K562 (cell line): ENCODE measurements at regions not wholly inside any gene's neighbourhood (a gene's known extent, or its start where the extent isn't known, plus 50 kb on each side); places are given as distances from the start of the nearest gene placed in this dataset.

Experiments
- ATAC-seq: fragments of 200-7000 bp; cut with Tn5 transposase; 3 replicates; pipeline ENCODE4 v1.9.1; 2020; ENCODE audit warnings: moderate library complexity
- BruUV-seq: library from RNA; stranded (reverse); fragments of 400-500 nt; replicated peaks from 2 replicates; lab custom pipeline; 2021; lab: Mats Ljungman, UMichigan
- CTCF ChIA-PET: fragments of 300-600 bp; formaldehyde crosslinking; extraction: SDS; loops from one replicate; lab custom pipeline; 2021; ENCODE audit warnings: low intra/inter-chr PET ratio; lab: Yijun Ruan, JAX
- POLR2A ChIA-PET: fragments of 300-600, 350-650 bp; sonication (Branson Sonifier 250); formaldehyde crosslinking; extraction: SDS; loops from one replicate; lab custom pipeline; 2021; ENCODE audit warnings: antibody characterized with exemption, inconsistent platforms; lab: Yijun Ruan, JAX
- DNase-seq, 4 experiments: peaks; one replicate each; pipeline versions ENCODE4 v3.0.0 to v3.0.0-alpha.2; 2011 to 2018; ENCODE audit warnings: low spot score in 3 of 4, mixed read lengths in 3 of 4; ENCODE audit errors: extremely low read depth in 1 of 4
- FAIRE-seq: peaks from 2 replicates; lab custom pipeline; 2011; peaks lifted over from hg19 to GRCh38; lab: Jason Lieb, UNC
- H2AFZ ChIP-seq: 2 replicates; pipeline ENCODE4 v1.6.0; 2011; ENCODE audit warnings: low read depth, low read length, control low read depth, inconsistent platforms
- H3K27ac ChIP-seq: fragments of 200-600 bp; 3 replicates; pipeline ENCODE4 v1.8.0; 2011; ENCODE audit warnings: low read depth, mild to moderate bottlenecking, control low read depth, inconsistent platforms, low read length, moderate library complexity, mixed read lengths; ENCODE audit errors: extremely low read depth
- H3K27me3 ChIP-seq, 2 experiments: fragments of 300-600 bp in 1 of 2; 2 replicates in 1 of 2; 3 replicates in 1 of 2; pipeline versions ENCODE4 v1.6.0 to v1.8.0; 2011; ENCODE audit warnings: inconsistent platforms in 2 of 2, low read length in 2 of 2, mild to moderate bottlenecking in 1 of 2, mixed read lengths in 1 of 2, moderate library complexity in 1 of 2; ENCODE audit not compliant: control insufficient read depth in 2 of 2, insufficient read depth in 2 of 2
- H3K36me3 ChIP-seq: fragments of 300-600 bp; 3 replicates; pipeline ENCODE4 v1.8.0; 2011; ENCODE audit warnings: mild to moderate bottlenecking, low read length, inconsistent platforms; ENCODE audit not compliant: control insufficient read depth, insufficient read depth
- H3K4me1 ChIP-seq, 2 experiments: fragments of 200-600 bp in 1 of 2; replicated peaks in 1 of 2; 2 replicates in 1 of 2; 3 replicates in 1 of 2; pipeline versions ENCODE4 v1.5.1 to v1.8.0; 2011; ENCODE audit warnings: inconsistent platforms in 2 of 2, low read length in 2 of 2, mild to moderate bottlenecking in 1 of 2, mixed read lengths in 1 of 2, moderate library complexity in 1 of 2; ENCODE audit not compliant: control insufficient read depth in 2 of 2, insufficient read depth in 2 of 2
- H3K4me2 ChIP-seq: 2 replicates; pipeline ENCODE4 v1.6.1; 2011; ENCODE audit warnings: low read length, control low read depth, inconsistent platforms, mixed read lengths; ENCODE audit not compliant: insufficient read depth
- H3K4me3 ChIP-seq: fragments of 200-600 bp; sonication (generic), shearing (Covaris generic); 2 replicates; pipeline ENCODE4 v1.5.1; 2016; ENCODE audit warnings: control low read depth, inconsistent platforms
- H3K79me2 ChIP-seq: fragments of 200-600 bp; 3 replicates; pipeline ENCODE4 v1.8.0; 2011; ENCODE audit warnings: low read length, inconsistent platforms; ENCODE audit not compliant: control insufficient read depth, insufficient read depth
- H3K9ac ChIP-seq, 2 experiments: 2 replicates each; pipeline versions ENCODE4 v1.6.0 to v1.6.1; 2011; ENCODE audit warnings: low read depth in 2 of 2, low read length in 2 of 2, control low read depth in 1 of 2, inconsistent platforms in 1 of 2, mild to moderate bottlenecking in 1 of 2, mixed read lengths in 1 of 2; ENCODE audit not compliant: insufficient read depth in 1 of 2
- H3K9me1 ChIP-seq: one replicate; pipeline ENCODE4 v1.6.0; 2011; ENCODE audit warnings: inconsistent platforms, mild to moderate bottlenecking, low read length, moderate library complexity; ENCODE audit not compliant: control insufficient read depth, insufficient read depth
- H3K9me3 ChIP-seq: replicated peaks from 2 replicates; pipeline ENCODE4 v1.5.1; 2011; ENCODE audit warnings: low read depth, low read length, inconsistent platforms; ENCODE audit not compliant: control insufficient read depth, insufficient read depth
- H4K20me1 ChIP-seq: replicated peaks from 2 replicates; pipeline ENCODE4 v1.6.1; 2011; ENCODE audit warnings: low read length, inconsistent platforms, mixed read lengths; ENCODE audit not compliant: control insufficient read depth, insufficient read depth
- CTCF ChIP-seq, 3 experiments: IDR thresholded peaks in 2 of 3; conservative IDR thresholded peaks in 1 of 3; 2 replicates each; pipeline ENCODE4 v1.5.1; 2011 to 2012; ENCODE audit warnings: low read length in 3 of 3, mild to moderate bottlenecking in 3 of 3, control low read depth in 2 of 3, improper control_type of control experiment in 1 of 3, inconsistent platforms in 1 of 3, low read depth in 1 of 3, mixed read lengths in 1 of 3, moderate library complexity in 1 of 3; ENCODE audit not compliant: insufficient read depth in 2 of 3
- GTF2A2 ChIP-seq: IDR thresholded peaks from 2 replicates; pipeline ENCODE4 v1.6.1; 2016; ENCODE audit warnings: mild to moderate bottlenecking, missing genetic modification characterization, missing compliant biosample characterization
- HMGN3 ChIP-seq: IDR thresholded peaks from 2 replicates; pipeline ENCODE4 v1.6.1; 2011; ENCODE audit warnings: borderline replicate concordance, low read depth, mild to moderate bottlenecking, mixed read lengths, low read length; ENCODE audit not compliant: insufficient read length; ENCODE audit errors: extremely low read depth
- NRF1 ChIP-seq, 2 experiments: fragments of 450-650 bp; IDR thresholded peaks in 1 of 2; conservative IDR thresholded peaks in 1 of 2; 2 replicates each; pipeline ENCODE4 v1.6.1; 2014; ENCODE audit warnings: mild to moderate bottlenecking in 2 of 2
- PHF8 ChIP-seq: fragments of 200-600 bp; sonication (generic); IDR thresholded peaks from 2 replicates; pipeline ENCODE4 v1.6.1; 2012; ENCODE audit warnings: mixed run types, mild to moderate bottlenecking, inconsistent platforms, low read length, moderate library complexity, borderline replicate concordance
- PHTF2 ChIP-seq: fragments of 250-450 bp; sonication (Bioruptor Pico); IDR thresholded peaks from 2 replicates; pipeline ENCODE4 v1.5.0; 2021; ENCODE audit warnings: mild to moderate bottlenecking
- RAD21 ChIP-seq, 2 experiments: fragments of 250-450 bp in 1 of 2; fragments of 450-650 bp in 1 of 2; sonication (Bioruptor Pico) in 1 of 2; formaldehyde crosslinking in 1 of 2; IDR thresholded peaks in 1 of 2; conservative IDR thresholded peaks in 1 of 2; 2 replicates each; pipeline versions ENCODE4 v1.4.0 to v1.8.0; 2020 to 2022; ENCODE audit warnings: mild to moderate bottlenecking in 2 of 2, moderate library complexity in 1 of 2
- SAP30 ChIP-seq: fragments of 200-600 bp; sonication (generic); IDR thresholded peaks from 2 replicates; pipeline ENCODE4 v1.6.1; 2012; ENCODE audit warnings: borderline replicate concordance, low read depth, mild to moderate bottlenecking, moderate library complexity, low read length, control low read depth, inconsistent platforms; ENCODE audit not compliant: insufficient read depth, poor library complexity, severe bottlenecking
- SIN3B ChIP-seq: fragments of 450-650 bp; IDR thresholded peaks from 2 replicates; pipeline ENCODE4 v1.6.1; 2017; ENCODE audit warnings: low read depth, mild to moderate bottlenecking, moderate library complexity
- SNAPC5 ChIP-seq: fragments of 250-450 bp; sonication (Bioruptor Pico); IDR thresholded peaks from 2 replicates; pipeline ENCODE4 v1.8.0; 2021; ENCODE audit warnings: moderate library complexity, mild to moderate bottlenecking, inconsistent platforms
- ZNF263 ChIP-seq: sonication (generic); formaldehyde crosslinking; IDR thresholded peaks from 2 replicates; pipeline ENCODE4 v1.8.0; 2022; ENCODE audit warnings: mild to moderate bottlenecking, missing genetic modification reagents, borderline replicate concordance
- WGBS: fragments of 100-300 bp; shearing (Covaris generic); methylation state at CpG from one replicate; pipeline ENCODE4 v1.1.6; 2016; ENCODE audit warnings: low coverage, mixed read lengths; ENCODE audit not compliant: insufficient coverage; ENCODE audit errors: missing lambda C conversion rate; 5-methylcytosine and 5-hydroxymethylcytosine counted together
- in situ Hi-C: fragments of 300-500 bp; cut with MboI; formaldehyde crosslinking; loops from 4 replicates; pipeline ENCODE4 v1.15.0; 2018; ENCODE audit warnings: inconsistent platforms, mixed read lengths
- intact Hi-C: fragments of 100-400 bp; cut with micrococcal nuclease; formaldehyde crosslinking; loops from 2 replicates; pipeline ENCODE4 v1.14.2; 2022
- TF ChIP-seq, protein P1 (sequence below): IDR thresholded peaks from 2 replicates; pipeline ENCODE4 v1.6.1; 2011; ENCODE audit not compliant: insufficient read length; ENCODE audit errors: extremely low read depth

DNA sequence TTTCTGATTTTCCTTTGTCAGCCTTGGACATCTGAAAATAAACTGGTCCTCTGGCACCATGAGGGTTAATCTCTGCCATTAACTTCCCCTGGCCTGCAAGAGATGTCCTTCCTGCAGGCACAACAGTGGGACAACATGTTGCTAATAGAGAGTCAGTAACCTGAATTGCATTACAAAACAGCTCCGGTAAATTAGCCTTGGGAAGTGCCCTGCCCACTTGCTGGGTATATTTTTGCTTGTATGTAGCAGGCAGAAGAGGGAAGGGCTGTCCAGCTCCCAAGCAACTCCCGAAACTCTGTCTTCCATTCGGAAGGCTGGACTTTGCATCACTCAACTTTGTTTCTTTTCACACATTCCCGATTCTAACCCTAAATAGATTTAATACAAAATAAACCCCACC lies 104.4 kb upstream of the ATP8B1 start (continued):
- TF ChIP-seq SAP30 (no peak), HMGN3 (no peak)

DNA sequence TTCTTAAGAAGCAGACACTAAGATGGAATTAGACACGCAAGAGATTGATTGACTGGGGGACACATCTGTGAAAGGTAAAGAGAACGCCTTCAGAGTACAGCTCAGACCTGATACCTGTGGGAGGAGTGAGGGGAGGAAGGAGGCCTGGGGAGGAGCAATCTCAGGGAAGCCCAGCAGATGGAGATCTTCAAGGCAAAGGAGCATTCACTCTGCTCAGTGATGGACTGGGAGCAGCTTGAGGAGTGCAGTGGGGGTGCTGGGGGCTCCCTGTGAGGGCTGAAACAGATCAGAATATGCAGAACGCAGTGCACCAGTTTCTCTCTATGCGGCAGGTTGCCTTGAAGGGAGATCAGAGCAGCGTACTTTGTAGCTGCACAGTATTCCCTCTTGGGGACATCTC lies 103.7 kb upstream of the ATP8B1 start:
- intact Hi-C loops (no loop called here), in situ Hi-C loops (no loop called here)
- no TSS peak for BruUV-seq
- no peak overlapping the region for H3K4me3 ChIP-seq
- no peaks in the 10 kb centered on the region for H3K36me3 ChIP-seq
- FAIRE-seq: no peak
- H2AFZ ChIP-seq: no peak overlapping the region
- peak in 2 of 4 experiments; percentile 13 to 15 for DNase-seq
- H3K27ac ChIP-seq: no peak overlapping the region
- peaks cover 0 to 10% of the 10 kb centered on the region in 2 experiments; a peak in 4 of 5 replicates for H3K27me3 ChIP-seq
- WGBS: 5% methylated on average over 4 of the region's 5 CpGs
- POLR2A ChIA-PET: interaction anchor here (0.6 to 1.0 kb wide), 2 partner anchors 227 to 349 kb away, joined by 3 read pairs; no protein-coding TSS in a partner anchor
- H3K9me3 ChIP-seq: no peaks in the 10 kb centered on the region
- no peaks in the 10 kb centered on the region; a peak in 1 of 5 replicates for H3K4me1 ChIP-seq
- H3K9ac ChIP-seq: no peak overlapping the region
- no peaks in the 10 kb centered on the region for H3K9me1 ChIP-seq
- TF ChIP-seq RAD21 (CRISPR knock-in tag; conservative IDR thresholded peaks at IDR 0.05 in 1 of 2, IDR thresholded peaks at IDR 0.05 in 1 of 2) (peak in 1 of 2 experiments; percentile 26; a peak in 1 of 4 replicates), ZNF263 (CRISPR knock-in tag) (peak; percentile 97), GTF2A2 (tag) (no peak), PHF8 (no peak), NRF1 (conservative IDR thresholded peaks at IDR 0.05 in 1 of 2, IDR thresholded peaks at IDR 0.05 in 1 of 2) (no peak), SIN3B (no peak), SNAPC5 (CRISPR knock-in tag) (no peak), PHTF2 (CRISPR knock-in tag) (no peak), CTCF (IDR thresholded peaks at IDR 0.05 in 2 of 3, conservative IDR thresholded peaks at IDR 0.05 in 1 of 3; ENCODE audit: insufficient read depth in 2 of 3, low read depth in 1 of 3, low read length in 3 of 3) (peak; percentile 24 to 37 (median 35); a peak in 4 of 6 replicates)
- TF ChIP-seq, protein P1, sequence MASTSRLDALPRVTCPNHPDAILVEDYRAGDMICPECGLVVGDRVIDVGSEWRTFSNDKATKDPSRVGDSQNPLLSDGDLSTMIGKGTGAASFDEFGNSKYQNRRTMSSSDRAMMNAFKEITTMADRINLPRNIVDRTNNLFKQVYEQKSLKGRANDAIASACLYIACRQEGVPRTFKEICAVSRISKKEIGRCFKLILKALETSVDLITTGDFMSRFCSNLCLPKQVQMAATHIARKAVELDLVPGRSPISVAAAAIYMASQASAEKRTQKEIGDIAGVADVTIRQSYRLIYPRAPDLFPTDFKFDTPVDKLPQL: no peak
- CTCF ChIA-PET: interaction anchor here (0.6 kb wide), 1 partner anchor 208 kb away, joined by 4 read pairs; no protein-coding TSS in a partner anchor
- no peaks in the 10 kb centered on the region for H3K79me2 ChIP-seq
- peak; percentile 83 for ATAC-seq
- no peak overlapping the region for H3K4me2 ChIP-seq
- H4K20me1 ChIP-seq: no peaks in the 10 kb centered on the region
